ENCODE measurements at regions not wholly inside any gene's neighbourhood (a gene's known extent, or its start where the extent isn't known, plus 50 kb on each side); places are given as distances from the start of the nearest gene placed in this dataset.

- H3K4me3 ChIP-seq (ENCODE audit: low read depth, low read length), result no peak overlapping the region
- no peak for TF ChIP-seq CTCF (IDR thresholded peaks at IDR 0.05; ENCODE audit: borderline replicate concordance, insufficient read depth, low read depth, low read length)
Measured at GRCh38 chr3:6770397-6770690, 90.6 kb upstream of the GRM7 start.

GRCh38 chr3:6771171-6771570 is 89.7 kb upstream of the GRM7 start:
- TF ChIP-seq CTCF (IDR thresholded peaks at IDR 0.05; ENCODE audit: borderline replicate concordance, insufficient read depth, low read depth, low read length), result no peak
- H3K4me3 ChIP-seq (ENCODE audit: low read depth, low read length), result no peak overlapping the region

- H3K4me3 ChIP-seq (ENCODE audit: low read depth, low read length), result no peak overlapping the region
- TF ChIP-seq CTCF (IDR thresholded peaks at IDR 0.05; ENCODE audit: borderline replicate concordance, insufficient read depth, low read depth, low read length), result no peak
Measured at GRCh38 chr3:6779140-6779539, 81.8 kb upstream of the GRM7 start.

DNA sequence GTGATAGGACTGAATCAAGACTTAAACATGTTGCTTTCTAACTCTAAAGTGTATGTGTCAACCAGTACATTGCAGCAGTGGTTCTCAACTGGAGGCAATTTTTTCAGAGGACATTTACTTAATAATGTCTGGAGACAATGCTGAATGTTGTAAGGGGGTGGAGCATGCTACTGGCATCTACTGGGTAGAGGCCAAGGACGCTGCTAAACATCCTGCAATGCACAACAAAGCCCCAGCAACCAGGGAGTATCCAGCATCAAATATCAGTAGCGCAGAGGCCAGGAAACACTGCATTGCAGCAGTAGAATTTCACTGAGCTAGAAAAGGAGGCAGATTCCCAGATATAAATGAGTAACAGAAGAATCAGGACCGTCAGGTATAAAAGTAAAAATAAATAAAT is 79.8 kb upstream of the GRM7 start:
- no peak for TF ChIP-seq CTCF (IDR thresholded peaks at IDR 0.05; ENCODE audit: borderline replicate concordance, insufficient read depth, low read depth, low read length)
- H3K4me3 ChIP-seq (ENCODE audit: low read depth, low read length), result no peak overlapping the region

GRCh38 chr3:6785726-6786125 is 75.2 kb upstream of the GRM7 start:
- H3K4me3 ChIP-seq (ENCODE audit: low read depth, low read length), result no peak overlapping the region
- no peak for TF ChIP-seq CTCF (IDR thresholded peaks at IDR 0.05; ENCODE audit: borderline replicate concordance, insufficient read depth, low read depth, low read length)

DNA sequence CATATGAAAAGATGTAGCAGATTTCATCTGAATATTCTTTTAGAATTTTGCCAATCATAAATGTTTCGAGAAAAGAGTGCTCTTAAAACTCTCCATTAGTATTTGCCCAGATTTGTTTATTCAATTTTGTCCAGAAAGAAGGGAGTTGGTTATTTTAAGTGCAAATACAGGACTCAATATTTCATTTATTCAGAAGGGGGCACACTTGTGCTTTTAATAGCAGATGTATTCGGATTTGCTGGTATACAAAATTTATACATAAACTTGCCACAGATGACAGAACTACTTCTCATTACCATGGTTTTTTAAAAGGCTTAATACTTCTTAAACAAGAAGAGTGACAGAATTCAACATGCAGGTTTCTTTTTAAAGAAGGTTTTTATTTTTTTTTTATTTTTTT is 69.8 kb upstream of the GRM7 start:
- H3K4me3 ChIP-seq (ENCODE audit: low read depth, low read length), result no peak overlapping the region
- no peak for TF ChIP-seq CTCF (IDR thresholded peaks at IDR 0.05; ENCODE audit: borderline replicate concordance, insufficient read depth, low read depth, low read length)

GRCh38 chr3:6799264-6799915 is 61.5 kb upstream of the GRM7 start:
- peak; percentile 78 for TF ChIP-seq CTCF (IDR thresholded peaks at IDR 0.05; ENCODE audit: borderline replicate concordance, insufficient read depth, low read depth, low read length)
- no peak overlapping the region for H3K4me3 ChIP-seq (ENCODE audit: low read depth, low read length)
